GM13976 (cell line): ENCODE measurements at regions not wholly inside any gene's neighbourhood (a gene's known extent, or its start where the extent isn't known, plus 50 kb on each side); places are given as distances from the start of the nearest gene placed in this dataset.
"Not testable (repeated sequence)": the region's sequence is repeated elsewhere in the genome, so short reads cannot be mapped to it uniquely, and the experiment has no call there.

Experiments used
- DNase-seq: peaks from one replicate; pipeline ENCODE4 v3.0.0; 2012; ENCODE audit warnings: low spot score
- CTCF ChIP-seq: IDR thresholded peaks from 2 replicates; pipeline ENCODE4 v1.5.1; 2012; ENCODE audit warnings: borderline replicate concordance, mild to moderate bottlenecking; ENCODE audit not compliant: insufficient read depth; ENCODE audit errors: extremely low read depth, missing control alignments, control extremely low read depth
- in situ Hi-C: fragments of 300-500 bp; cut with MboI; formaldehyde crosslinking; loops from one replicate; pipeline ENCODE4 v1.12.0; 2022; ENCODE audit warnings: low sequenced_read_pairs, mixed read lengths, inconsistent platforms; ENCODE audit not compliant: unreplicated experiment

GRCh38 chr5:92640340-92640739, 940.7 kb downstream of the NR2F1-AS1 start:
- TF ChIP-seq CTCF: no peak
- in situ Hi-C loops: no loop called here
- DNase-seq: no peak

DNA sequence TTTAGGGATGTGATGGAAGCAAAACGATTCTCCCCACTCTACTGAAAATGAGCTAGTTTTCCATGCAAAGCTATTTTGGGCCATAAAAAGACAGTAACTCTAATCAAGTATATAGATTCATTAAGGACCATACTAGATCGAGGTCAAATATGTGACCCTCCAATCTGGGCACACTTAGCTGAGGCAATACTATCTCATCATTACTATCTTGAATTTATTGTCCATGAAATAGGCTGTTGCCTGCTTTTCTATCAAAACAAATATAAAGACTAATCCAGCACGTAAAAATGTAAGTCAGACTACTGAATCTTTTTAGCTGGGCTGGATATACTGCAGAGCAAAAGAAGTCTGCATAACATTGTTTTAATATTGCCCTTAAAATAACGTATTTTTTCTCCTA, 943.1 kb downstream of the NR2F1-AS1 start:
- no peak for TF ChIP-seq CTCF
- in situ Hi-C loops: no loop called here
- DNase-seq: no peak

DNA sequence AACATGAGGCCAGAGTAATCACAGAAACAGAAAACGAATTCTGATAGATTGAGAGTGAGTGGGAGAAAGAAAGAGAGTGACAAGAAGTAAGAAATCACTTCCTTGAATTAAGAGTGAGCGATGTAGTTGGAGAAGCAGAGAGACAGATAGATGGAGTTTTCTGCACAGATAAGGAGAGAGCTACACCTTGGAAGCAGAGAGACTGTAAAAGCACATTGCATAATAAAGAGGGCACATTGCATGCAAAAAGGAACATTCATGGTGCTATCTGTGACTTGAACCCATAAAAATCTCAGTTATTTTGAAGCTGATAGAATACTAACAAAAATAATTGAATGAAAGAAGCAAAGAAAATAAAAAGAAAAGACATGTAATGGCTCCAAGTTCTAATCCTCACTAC, 943.8 kb downstream of the NR2F1-AS1 start:
- in situ Hi-C loops: no loop called here
- TF ChIP-seq CTCF: no peak
- DNase-seq: no peak

GRCh38 chr5:92635001-92635461, 946.0 kb downstream of the NR2F1-AS1 start:
- in situ Hi-C loops: no loop called here
- DNase-seq: no peak
- no peak for TF ChIP-seq CTCF

DNA sequence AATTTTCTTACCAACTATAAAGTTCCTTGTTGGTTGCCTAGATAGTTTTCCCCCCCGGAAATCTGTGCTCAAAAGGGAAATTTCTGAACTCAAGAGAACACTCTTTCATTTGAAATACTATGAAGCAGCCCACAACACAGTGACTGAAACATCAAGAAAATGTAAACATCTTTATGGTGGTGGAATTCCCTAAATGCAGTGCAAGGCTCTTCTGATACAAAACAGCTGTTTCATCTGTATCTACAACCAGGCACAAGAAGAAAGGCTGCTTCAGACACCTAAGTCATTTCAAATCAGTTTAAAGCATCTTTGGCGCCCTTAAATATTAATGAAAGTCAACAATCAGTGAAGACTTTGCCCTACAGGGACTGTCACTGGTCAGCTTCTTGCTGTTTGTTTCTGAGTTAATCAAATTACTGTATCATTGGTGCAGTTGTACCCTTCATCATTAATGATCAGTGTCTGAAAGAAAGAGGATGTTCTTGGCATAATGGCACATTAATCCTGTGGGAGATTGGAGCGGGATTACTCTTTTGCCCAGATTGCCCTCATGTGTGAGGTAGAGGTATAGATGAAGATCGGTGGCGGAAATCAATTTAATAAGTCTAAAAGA, 947.0 kb downstream of the NR2F1-AS1 start:
- no peak for TF ChIP-seq CTCF
- in situ Hi-C loops: no loop called here
- DNase-seq: no peak

DNA sequence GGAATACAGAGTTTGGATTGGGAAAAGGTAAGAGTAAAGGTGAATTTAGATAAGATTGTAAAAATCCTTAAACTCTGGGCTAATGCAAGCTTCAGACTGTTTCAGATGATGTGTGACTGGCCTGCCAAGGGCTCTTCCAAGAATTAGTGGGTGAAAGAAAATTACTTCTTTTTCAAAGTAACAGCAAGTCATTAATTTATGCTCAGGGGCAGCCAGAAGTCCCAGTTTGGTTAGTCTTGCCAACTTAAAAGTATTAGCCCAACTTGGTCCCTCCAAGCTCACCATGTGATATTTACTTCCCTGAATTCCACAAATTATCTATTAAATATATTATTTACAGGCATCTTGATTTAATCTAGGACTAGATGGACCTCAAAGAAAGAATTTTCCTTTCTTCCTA, 947.8 kb downstream of the NR2F1-AS1 start:
- DNase-seq: no peak
- in situ Hi-C loops: no loop called here
- TF ChIP-seq CTCF: no peak

- in situ Hi-C loops: not testable (repeated sequence)
Observed at GRCh38 chr5:92631237-92631701, 949.8 kb downstream of the NR2F1-AS1 start.

More at GRCh38 chr5:92631237-92631701, 949.8 kb downstream of the NR2F1-AS1 start:
- not testable (repeated sequence) for DNase-seq
